OCI-LY7 (cell line): ENCODE measurements at regions not wholly inside any gene's neighbourhood (a gene's known extent, or its start where the extent isn't known, plus 50 kb on each side); places are given as distances from the start of the nearest gene placed in this dataset.

Source experiments
- CTCF ChIP-seq: fragments of 200-600 bp; sonication (generic); conservative IDR thresholded peaks from 2 replicates; pipeline ENCODE4 v1.5.1; 2014; ENCODE audit warnings: mild to moderate bottlenecking, antibody characterized with exemption, low read length, moderate library complexity, mixed read lengths
- EZH2phosphoT487 ChIP-seq: fragments of 200-600 bp; sonication (generic); IDR thresholded peaks from 2 replicates; pipeline ENCODE4 v1.6.1; 2018; ENCODE audit warnings: low read depth, borderline replicate concordance, mild to moderate bottlenecking, mixed run types, antibody characterized with exemption, low read length, moderate library complexity, mixed read lengths

- TF ChIP-seq CTCF = no peak
- TF ChIP-seq EZH2phosphoT487 = no peak
These were observed 337.1 kb downstream of the SIPA1L2 start for GRCh38 chr1:232292818-232293217.
